Liver (tissue), 3 donors: ENCODE measurements at regions not wholly inside any gene's neighbourhood (a gene's known extent, or its start where the extent isn't known, plus 50 kb on each side); places are given as distances from the start of the nearest gene placed in this dataset.

Experiments used
- ATF3 ChIP-seq: IDR thresholded peaks from 2 replicates; pipeline ENCODE4 v1.6.1; 2016; ENCODE audit warnings: antibody characterized with exemption
- CTCF ChIP-seq: fragments of 150-350 bp; IDR thresholded peaks from 2 replicates; pipeline ENCODE4 v1.5.1; 2017; ENCODE audit warnings: improper control_type of control experiment, low read depth, low read length; ENCODE audit not compliant: missing input control
- EGR1 ChIP-seq, 2 donors: IDR thresholded peaks; 2 replicates each; pipeline ENCODE4 v1.6.1; 2016 to 2018; ENCODE audit warnings: antibody characterized with exemption in 2 of 2, low read depth in 2 of 2
- FOXA1 ChIP-seq: IDR thresholded peaks from 2 replicates; pipeline ENCODE4 v1.6.1; 2016; ENCODE audit warnings: antibody characterized with exemption
- HNF4A ChIP-seq, 2 donors: conservative IDR thresholded peaks; 2 replicates each; pipeline ENCODE4 v1.6.1; 2016; ENCODE audit warnings: antibody characterized with exemption in 2 of 2, mild to moderate bottlenecking in 2 of 2
- JUND ChIP-seq, 2 donors: IDR thresholded peaks; 2 replicates each; pipeline ENCODE4 v1.6.1; 2016; ENCODE audit warnings: antibody characterized with exemption in 2 of 2
- MAX ChIP-seq: IDR thresholded peaks from 2 replicates; pipeline ENCODE4 v1.6.1; 2016; ENCODE audit warnings: antibody characterized with exemption
- RAD21 ChIP-seq, 2 donors: IDR thresholded peaks; 2 replicates each; pipeline ENCODE4 v1.6.1; 2016; ENCODE audit warnings: antibody characterized with exemption in 2 of 2, mild to moderate bottlenecking in 2 of 2
- RXRA ChIP-seq, 2 donors: IDR thresholded peaks; 2 replicates each; pipeline ENCODE4 v1.6.1; 2017 to 2018; ENCODE audit warnings: antibody characterized with exemption in 2 of 2, mild to moderate bottlenecking in 1 of 2
- SP1 ChIP-seq: IDR thresholded peaks from 2 replicates; pipeline ENCODE4 v1.6.1; 2018; ENCODE audit warnings: antibody characterized with exemption, mild to moderate bottlenecking
- TAF1 ChIP-seq: conservative IDR thresholded peaks from 2 replicates; pipeline ENCODE4 v1.6.1; 2016; ENCODE audit warnings: antibody characterized with exemption, mild to moderate bottlenecking
- YY1 ChIP-seq: IDR thresholded peaks from 2 replicates; pipeline ENCODE4 v1.6.1; 2016; ENCODE audit warnings: antibody characterized with exemption, mild to moderate bottlenecking
- ZBTB33 ChIP-seq: IDR thresholded peaks from 2 replicates; pipeline ENCODE4 v1.6.1; 2016; ENCODE audit warnings: antibody characterized with exemption
- donor health status: healthy.
- donor health status: healthy.

GRCh38 chr1:232414100-232414499, 215.8 kb downstream of the SIPA1L2 start:
- no peak for TF ChIP-seq FOXA1
- no peak for TF ChIP-seq CTCF
- TF ChIP-seq ZBTB33: no peak
- no peak for TF ChIP-seq SP1
- no peak for TF ChIP-seq RAD21 (IDR thresholded peaks at IDR 0.05)
- no peak for TF ChIP-seq TAF1
- TF ChIP-seq MAX: no peak
- TF ChIP-seq ATF3: no peak
- TF ChIP-seq RXRA (IDR thresholded peaks at IDR 0.05): no peak
- TF ChIP-seq JUND (IDR thresholded peaks at IDR 0.05): no peak
- no peak for TF ChIP-seq YY1
- TF ChIP-seq EGR1 (IDR thresholded peaks at IDR 0.05; ENCODE audit: low read depth in 2 of 2): no peak
- TF ChIP-seq HNF4A (conservative IDR thresholded peaks at IDR 0.05): no peak
